Occipital lobe (tissue), 1 donor: ENCODE measurements at regions not wholly inside any gene's neighbourhood (a gene's known extent, or its start where the extent isn't known, plus 50 kb on each side); places are given as distances from the start of the nearest gene placed in this dataset.
"Not testable (repeated sequence)": the region's sequence is repeated elsewhere in the genome, so short reads cannot be mapped to it uniquely, and the experiment has no call there.

ENCODE experiments used
- DNase-seq: peaks from one replicate; lab custom pipeline; 2025; lab: John Stamatoyannopoulos, UW

DNA sequence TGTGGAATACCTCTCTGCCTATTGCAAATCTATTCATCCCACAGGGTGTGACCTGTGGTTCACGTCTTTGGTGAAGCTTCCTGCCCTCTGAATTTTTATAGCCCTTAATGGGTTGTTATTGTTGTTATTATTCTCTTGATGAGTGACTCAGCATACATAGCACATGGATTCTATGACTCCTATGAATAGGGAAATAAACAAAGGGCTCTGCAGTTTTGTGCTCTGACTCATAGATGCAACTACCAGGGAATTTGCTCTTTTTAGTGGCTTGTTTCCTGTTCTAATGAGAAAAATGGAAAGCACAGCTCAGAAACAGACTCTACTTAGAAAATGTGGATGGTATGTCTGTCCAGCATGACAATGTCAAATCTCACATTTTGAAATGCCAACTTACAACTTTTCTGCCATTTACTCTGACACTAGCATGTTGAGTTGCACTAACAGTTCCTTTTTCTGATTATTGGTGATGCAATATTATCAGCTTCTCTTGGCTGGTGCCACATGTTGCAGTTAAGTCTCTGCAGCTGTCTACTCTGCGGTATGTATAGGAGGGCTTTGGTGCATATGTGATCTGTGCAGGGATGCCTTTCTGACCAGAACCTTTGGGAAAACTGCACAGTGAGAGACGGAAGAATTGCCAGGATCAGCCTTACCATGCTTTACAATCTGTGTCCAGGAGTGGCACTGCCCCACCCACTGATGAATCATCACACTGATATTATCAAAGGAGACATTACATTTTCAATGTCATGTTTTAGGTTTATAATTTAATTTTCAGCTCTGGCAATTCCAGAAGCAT is 996.4 kb upstream of the WWC1 start:
- DNase-seq: no peak

DNA sequence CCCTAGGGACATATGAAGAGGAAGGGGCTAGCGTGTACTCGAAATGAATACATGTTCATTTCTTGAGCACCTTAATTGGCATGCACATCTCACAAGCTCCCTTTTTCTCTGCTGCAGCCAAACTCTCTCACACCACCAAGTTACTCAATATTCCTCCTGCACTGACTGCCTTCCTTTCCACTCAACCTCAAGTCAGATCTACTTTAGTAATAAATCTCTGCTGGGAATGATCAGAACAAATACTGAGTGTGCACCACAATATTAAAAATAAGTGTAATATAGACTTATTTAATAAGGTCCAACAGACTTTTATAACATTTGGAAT is 995.8 kb upstream of the WWC1 start:
- DNase-seq: no peak

DNA sequence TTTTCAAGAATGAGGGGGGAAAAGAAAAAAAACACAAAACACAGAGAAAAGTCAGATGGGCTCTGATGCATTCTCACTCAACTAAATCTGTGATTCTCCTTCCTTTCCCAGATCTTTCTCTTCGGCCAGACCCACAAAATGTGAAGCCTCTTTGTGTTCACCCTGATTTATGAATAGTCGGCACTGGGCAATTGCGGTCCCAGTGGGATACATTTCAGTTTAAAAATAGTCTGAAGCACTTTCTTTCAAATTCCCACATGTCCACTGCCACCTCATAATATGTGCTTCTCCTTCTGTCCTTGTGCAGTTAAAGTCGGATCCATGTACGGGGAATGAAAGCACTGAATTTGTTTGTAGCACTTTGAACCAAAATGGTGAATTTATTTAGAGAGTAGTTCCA is 995.4 kb upstream of the WWC1 start:
- DNase-seq: no peak

DNA sequence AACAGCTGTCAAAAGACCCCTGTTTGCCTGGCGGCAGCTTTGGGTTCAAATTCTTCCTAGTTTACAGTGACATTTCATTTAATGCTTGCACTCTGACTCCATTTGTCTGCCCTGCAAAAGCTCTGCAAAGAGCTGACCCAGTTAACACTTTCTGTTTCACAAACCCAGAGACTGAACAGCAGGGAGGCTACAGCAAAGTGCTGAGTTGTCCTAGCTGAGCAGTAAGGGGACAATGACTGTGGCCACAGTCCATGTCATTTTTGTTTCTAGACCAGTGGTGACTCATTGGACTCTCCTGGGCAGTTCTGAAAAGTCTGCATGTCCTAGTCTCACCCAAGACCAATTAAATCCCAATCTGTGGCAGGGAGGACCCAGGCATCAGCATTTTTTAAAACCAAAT is 994.8 kb upstream of the WWC1 start:
- DNase-seq: peak; percentile 12

DNA sequence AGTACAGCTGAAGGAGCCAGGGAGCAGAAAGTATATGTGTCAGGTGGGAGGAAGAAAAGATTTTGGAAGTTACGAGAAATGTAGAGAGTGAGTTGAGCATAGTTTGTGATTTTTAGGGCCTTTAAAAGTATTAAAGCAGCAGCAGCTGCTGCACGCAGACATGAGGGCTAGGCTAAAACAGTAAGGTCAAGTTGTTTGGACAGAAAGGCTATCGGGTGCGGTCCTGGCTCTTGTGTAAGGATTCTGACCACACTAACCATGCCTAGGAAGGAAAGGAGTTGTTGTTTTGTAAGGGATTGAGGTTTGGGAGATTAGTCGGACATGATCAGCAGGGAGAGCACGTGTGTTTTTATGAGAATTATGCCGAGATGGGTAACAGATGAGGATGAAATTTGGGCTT is 991.6 kb upstream of the WWC1 start:
- not testable (repeated sequence) for DNase-seq

DNA sequence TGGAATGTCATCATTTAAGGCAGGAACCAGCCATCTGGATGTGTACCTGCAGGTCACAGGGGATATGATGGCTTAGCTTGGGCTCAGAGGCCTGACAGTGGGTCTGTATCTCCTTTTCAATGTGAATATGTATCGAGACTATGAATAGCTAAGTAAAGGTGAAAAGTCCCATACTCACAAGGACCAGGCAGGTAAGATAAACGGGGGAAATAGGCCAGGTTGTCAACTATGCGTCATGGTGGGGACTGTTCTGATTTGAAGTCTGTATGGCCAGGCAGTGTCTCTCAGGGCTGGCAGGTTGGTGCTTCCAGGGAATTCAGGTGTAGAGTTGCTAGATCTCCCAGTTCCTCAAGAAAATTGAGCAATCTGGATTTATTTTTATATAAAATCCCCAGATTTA is 987.9 kb upstream of the WWC1 start:
- no peak for DNase-seq

DNA sequence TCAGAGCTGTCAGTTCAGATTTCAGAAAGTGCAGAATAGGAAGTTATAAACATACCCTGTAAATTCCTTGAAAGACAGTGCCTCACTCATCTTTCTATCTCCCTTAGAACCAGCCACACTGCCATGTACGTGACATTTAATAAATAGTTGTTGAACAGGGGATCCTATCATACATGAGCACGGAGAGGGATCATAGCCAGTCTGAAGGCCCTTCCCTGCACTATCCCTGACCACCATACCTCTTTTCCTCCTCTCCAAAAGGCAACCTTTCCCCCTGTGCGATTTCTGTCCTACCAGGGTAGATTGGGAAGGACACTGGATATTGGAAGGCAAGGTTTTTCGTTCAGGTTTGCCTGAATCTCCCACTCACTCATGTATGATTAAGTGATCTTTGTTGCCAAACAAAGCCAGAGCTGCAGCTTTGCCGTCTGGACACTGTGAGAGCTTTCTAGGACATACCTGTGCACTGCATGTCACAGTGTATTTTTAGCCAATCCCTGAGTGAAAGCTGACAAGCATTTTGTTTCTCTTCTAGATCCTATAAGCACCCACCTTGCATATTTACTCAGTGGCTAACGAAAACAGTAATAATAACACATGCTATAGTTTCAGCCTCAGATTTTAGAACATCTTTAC is 986.5 kb upstream of the WWC1 start:
- no peak for DNase-seq

DNA sequence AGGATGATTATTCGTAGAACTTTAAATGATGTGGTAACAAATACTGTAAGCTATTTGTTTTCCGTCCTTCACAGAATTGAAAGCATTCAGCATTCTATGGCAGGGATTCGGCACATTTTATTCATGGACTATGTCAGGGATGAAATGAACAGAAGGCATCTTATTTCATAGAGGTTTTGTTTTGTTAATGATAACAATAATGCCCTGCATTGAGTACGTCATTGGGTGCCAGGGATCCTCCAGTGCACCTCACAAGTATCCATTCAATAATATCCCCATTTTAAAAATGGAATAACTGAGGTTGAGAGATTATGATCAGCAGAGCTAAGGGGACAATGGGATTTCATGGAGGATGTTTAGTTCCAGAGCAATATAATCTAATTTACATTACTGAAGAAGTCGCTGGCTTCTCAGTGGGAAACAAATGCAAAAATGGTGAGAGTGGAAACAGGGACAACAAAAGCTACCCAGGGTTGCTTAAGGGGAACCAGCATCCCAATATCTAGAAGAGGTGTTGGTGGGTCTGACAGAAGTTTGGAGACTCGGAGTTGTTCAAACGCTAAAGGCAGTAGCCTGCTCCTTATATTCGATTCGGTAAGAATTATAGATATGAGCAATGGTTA is 985.7 kb upstream of the WWC1 start:
- DNase-seq: no peak

DNA sequence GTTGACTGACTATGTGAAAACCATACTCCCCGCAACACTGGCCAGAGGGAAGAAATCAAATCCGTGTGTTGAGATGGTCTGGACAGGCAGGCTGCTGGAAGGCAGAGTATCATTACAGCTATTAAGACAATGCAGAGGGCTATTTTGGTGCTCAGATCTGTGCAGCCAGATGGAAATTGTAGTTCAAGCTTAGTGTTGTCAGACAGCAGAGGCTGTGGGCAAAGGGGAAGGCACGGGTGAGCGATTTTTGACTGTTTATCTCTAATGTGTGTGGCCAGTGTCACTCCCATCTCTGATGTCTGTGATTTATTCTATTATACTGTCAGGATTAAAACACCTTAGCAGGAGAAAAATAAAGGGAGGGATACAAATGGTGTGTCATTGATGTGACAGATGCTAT is 984.4 kb upstream of the WWC1 start:
- no peak for DNase-seq

DNA sequence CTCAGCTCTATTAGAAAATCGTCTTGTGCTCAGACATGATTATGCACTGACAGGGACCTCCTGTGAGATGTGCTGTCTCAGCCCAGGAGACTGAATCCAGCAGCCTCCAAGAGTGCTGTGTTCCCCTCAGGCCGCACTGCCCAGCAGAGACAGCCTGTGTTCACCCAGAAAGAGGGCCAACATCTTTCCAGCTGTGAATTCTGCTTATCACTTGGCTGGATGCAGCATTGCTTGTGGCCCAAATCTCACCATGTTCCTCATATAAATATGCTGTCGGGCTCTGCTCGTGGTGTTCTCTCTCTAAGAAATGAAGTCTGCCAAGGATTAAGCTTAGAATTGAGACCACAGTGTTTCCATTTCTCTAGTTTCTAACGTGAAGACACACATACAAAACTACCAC is 983.0 kb upstream of the WWC1 start:
- DNase-seq: no peak

DNA sequence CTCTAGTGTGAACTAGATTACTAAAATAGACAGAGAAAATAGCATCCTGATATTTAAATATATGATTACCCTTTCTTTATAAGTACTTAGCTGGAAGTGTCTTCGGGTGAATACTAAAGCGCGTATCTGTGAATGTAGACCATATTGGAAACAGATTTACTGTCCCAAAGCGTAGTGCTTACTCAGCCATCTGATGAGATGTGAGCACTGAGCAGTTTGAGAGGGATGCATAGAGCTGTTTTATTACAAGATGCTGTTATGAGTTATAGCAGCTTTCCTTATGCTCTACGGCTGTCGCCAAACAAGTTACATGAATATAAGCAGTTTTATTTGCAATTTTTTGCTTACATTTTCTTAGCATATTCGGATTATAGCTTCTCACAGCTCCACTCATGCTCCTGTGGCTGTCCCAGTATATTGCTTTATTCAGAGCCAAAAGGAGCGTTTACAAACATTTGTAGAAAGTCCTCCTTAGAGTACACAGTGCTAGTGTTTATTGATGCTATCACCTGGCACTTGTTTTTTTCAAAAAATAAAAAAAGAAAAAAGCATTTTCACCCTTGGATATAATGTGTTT is 981.4 kb upstream of the WWC1 start:
- DNase-seq: no peak

DNA sequence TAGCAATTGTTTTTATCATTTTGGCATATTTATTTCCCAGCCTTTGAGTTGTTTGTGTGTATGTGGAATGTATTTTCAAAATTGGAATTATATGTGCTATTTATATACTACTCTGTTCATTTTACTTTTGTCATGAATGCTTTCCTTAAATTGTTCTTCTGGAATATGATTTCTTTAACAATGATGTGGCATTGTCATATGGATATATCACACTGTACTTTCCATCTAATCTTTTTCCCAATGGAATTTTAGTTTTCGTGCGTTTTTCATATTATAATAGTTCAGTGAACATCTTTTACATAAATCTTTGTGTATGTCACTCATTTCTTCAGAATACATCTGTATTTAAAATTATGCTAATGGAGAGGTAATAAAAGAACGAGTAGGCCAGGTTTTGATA is 980.1 kb upstream of the WWC1 start:
- DNase-seq: no peak

DNA sequence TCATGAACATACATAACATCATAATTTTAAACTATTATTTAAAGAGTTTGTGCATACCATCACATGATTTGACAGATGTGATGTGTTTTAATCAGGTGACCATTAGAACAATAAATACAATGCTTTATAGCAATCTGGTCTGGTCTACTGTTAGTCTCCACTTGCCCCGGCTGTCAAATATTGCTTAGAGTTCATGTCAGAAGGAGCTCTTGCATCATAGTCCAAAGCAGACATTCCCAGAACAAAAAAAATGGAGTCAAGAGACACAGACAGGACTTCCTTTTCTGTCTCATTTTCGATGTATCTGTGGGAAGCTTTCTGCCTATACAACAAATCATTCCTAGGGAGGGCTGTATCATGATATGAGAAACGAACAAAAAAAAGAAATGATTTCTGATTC is 979.2 kb upstream of the WWC1 start:
- no peak for DNase-seq

DNA sequence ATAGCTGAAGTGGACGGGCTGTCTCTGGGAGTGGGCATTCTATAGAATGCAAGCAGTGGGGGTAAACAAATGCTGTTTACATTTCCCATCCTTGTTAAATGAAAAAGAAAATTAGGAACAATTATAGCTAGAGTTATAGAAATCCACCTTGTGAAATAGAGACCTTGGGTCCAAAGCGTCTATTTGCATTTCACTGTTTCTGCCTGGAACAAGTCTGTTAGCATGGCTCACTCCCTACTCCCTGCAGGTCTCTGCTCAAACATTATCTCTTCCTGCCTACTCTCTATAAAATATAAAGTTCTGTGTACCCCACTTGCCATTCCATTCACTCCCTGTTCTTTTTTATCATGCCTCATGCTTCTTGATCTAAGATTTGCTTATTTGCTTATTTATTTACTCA is 975.7 kb upstream of the WWC1 start:
- DNase-seq: no peak

DNA sequence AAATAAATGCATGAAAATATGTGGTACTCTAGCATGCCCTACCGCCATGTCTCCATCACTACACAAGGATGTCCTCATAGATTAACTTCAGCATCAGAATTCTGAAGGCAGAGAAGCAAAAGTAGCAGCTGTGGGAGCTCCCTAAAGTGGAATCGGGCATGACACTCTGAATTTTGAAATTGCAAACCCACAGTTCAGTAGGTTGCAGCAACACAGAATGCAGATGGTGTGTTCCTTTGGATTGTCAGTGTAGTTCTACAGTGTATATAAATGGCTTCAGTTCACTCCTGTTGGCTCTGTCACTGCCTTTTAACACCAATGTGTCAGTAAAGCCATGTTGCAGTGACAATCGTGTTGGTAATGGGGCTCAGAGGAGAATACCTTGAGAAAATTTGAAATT is 973.6 kb upstream of the WWC1 start:
- DNase-seq: no peak

DNA sequence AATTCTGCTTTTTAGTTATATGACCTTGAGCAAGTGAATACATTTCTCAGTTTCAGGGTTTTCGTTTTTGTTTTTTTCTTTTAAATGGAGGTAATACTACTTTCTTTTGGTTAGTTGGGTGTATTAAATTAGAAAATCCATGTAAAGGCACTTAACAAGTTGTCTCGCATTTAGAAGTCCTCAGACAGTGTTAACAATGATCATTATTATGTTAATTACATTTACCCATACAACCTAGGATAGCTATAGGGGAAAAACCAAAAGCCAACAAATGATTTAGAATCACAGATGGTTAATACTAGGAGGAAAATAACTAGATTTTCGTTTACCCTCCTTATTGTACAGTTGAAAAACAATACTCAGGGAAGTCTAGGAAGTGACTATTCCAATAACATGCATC is 972.2 kb upstream of the WWC1 start:
- DNase-seq: no peak

DNA sequence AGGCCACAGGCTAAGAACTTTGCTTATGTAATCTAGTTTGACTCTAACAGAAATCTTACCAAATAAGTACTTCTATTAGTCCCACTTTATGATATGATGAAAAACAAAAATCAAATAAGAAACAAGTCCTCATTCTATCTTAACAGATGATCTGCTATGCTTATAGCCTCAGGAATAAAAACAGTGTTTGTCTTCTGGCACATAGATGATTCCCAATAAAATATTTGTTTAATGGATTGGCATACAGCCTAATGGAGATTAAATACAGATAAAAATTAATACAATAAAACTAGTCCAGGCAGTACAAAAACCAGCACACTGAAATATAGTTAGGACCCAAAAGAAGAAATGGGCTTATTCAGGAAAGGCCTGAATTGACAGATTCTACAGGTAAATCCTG is 971.4 kb upstream of the WWC1 start:
- DNase-seq: no peak

DNA sequence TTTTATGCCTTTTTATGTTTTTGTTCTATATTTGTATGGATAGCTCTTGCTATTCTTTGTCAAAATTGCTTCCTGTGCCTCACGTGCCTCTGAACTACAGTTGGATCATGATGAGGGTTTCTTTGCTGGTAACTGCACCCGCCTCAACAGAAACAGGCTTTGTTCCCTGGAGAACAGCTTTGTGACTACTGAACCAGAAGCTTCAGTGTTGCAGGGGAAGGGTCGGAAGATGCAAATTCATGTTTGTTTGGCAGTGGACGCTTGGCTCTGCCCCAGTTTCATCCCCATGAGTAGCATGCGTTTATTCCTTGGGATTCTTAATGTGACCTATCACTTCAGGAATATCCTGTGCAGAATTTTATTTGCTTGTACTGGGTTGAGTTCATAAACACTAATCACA is 959.1 kb upstream of the WWC1 start:
- DNase-seq: no peak

DNA sequence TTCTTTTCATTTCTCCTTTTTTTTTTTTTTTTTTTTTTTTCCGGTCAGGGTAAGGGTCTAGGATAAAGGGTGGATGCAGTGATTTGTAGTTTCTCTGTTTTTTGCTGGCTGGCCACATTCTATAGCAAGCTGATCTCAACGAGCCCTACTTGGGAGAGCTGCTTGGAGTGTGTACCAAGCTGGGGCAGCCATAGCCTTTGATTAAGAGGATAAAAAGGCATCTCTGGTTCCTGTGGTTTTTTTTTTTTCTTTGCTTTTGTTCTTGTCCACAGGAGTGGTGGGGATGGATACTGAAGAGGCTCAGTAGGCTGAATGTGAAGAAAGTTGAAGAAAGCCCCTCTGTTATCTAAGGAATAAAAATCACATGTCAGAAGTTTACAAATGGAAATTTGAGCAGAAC is 955.3 kb upstream of the WWC1 start:
- DNase-seq: no peak

DNA sequence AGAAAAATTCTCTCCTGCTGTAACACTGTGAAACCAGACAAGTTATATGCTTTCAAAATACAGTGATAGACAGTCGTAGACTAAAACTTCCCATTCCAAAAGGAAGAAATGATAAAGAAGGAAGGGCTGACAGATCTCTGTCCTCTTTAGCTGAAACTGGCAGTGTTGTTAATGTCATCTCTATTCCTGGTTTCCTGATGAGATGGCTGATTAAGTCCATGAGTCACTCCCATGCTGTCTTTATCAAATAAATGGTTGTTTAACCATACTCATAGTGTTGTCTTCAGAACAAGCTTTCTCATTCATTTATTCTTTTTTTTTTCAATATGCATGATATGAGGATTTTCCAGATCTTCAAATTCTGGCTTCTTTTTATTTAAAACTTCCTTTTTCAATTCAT is 952.2 kb upstream of the WWC1 start:
- DNase-seq: no peak

DNA sequence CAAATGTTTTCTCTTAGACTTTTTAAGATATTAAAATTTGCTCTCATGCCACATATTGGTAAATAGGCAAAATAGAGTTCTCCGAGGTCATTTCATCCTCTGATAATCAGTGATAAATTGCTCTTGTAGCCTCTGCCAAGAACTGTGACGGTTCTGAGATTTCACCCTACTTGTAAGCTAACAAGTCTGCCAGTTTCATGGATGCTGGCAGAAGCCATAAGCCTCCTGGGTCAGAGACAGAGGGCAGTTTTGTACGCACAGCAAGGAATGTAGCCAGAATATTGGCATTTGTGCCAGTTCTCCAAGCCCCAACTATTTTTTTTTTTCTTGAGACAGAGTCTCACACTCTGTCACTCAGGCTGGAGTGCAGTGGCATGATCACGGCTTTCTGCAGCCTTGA is 945.0 kb upstream of the WWC1 start:
- DNase-seq: no peak

DNA sequence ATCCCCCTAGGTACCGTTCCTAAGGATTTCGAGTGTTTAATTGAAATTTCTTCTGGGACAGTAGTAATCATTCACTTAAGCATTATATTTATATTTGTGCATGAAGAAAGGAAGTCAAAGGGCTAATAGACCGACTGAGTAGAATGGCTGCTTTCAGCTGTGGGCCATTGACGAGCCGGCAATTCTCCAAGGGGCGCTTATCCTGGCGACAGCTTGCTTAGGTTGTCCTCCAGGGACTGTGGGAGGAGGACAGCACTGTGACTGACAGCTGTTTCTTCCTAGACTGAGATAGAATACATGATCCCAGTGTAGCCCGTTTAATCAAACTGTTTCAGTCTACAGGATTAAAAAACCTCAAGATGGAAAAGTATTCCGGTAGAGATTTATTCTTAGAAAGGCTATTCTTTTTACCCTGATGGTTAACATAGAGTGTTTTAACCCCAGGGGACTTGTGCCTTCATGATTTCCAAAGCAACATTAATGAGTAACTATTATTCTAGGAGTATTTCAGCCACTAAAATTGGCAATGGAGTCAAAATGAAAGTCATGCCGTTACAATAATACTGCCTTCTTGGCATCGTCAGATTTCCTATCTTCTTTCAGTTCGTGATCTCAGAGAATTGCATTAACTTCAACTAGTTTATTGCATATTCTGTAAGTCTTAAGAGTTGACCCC is 943.1 kb upstream of the WWC1 start:
- DNase-seq: no peak
